Lower lobe of right lung (tissue), 2 donors: ENCODE measurements at regions not wholly inside any gene's neighbourhood (a gene's known extent, or its start where the extent isn't known, plus 50 kb on each side); places are given as distances from the start of the nearest gene placed in this dataset.

Experiments
- ATAC-seq, 2 donors: fragments of 200-7000 bp; cut with Tn5 transposase; one replicate each; pipeline ENCODE4 v1.9.1; 2020 to 2022; ENCODE audit warnings: mild to moderate bottlenecking in 2 of 2, moderate library complexity in 2 of 2
- DNase-seq: peaks from one replicate; pipeline ENCODE4 v3.0.0-alpha.2; 2020
- H3K27ac ChIP-seq: fragments of 200-600 bp; one replicate; pipeline ENCODE4 v1.8.0; 2022
- H3K27me3 ChIP-seq: fragments of 200-600 bp; one replicate; pipeline ENCODE4 v1.8.0; 2022; ENCODE audit warnings: low read depth
- H3K36me3 ChIP-seq: fragments of 200-600 bp; one replicate; pipeline ENCODE4 v1.8.0; 2022; ENCODE audit warnings: mild to moderate bottlenecking
- H3K4me1 ChIP-seq: fragments of 200-600 bp; one replicate; pipeline ENCODE4 v1.8.0; 2022
- H3K4me3 ChIP-seq: fragments of 200-600 bp; one replicate; pipeline ENCODE4 v1.8.0; 2022; ENCODE audit warnings: mild to moderate bottlenecking
- H3K9me3 ChIP-seq: fragments of 200-600 bp; one replicate; pipeline ENCODE4 v1.8.0; 2022
- intact Hi-C: fragments of 100-400 bp; cut with DNase I; formaldehyde crosslinking; loops from one replicate; pipeline ENCODE4 v1.11.0; 2022
- TF ChIP-seq, protein P1 (sequence below): fragments of 200-600 bp; IDR thresholded peaks from one replicate; pipeline ENCODE4 v1.8.0; 2022; ENCODE audit warnings: antibody characterized with exemption, mild to moderate bottlenecking
- donor health status: DM: no; HTN: yes; CAD: no; lungs with severe emphysema.

GRCh38 chr1:199357599-199357998 is 669.9 kb upstream of the NR5A2 start:
- TF ChIP-seq, protein P1, sequence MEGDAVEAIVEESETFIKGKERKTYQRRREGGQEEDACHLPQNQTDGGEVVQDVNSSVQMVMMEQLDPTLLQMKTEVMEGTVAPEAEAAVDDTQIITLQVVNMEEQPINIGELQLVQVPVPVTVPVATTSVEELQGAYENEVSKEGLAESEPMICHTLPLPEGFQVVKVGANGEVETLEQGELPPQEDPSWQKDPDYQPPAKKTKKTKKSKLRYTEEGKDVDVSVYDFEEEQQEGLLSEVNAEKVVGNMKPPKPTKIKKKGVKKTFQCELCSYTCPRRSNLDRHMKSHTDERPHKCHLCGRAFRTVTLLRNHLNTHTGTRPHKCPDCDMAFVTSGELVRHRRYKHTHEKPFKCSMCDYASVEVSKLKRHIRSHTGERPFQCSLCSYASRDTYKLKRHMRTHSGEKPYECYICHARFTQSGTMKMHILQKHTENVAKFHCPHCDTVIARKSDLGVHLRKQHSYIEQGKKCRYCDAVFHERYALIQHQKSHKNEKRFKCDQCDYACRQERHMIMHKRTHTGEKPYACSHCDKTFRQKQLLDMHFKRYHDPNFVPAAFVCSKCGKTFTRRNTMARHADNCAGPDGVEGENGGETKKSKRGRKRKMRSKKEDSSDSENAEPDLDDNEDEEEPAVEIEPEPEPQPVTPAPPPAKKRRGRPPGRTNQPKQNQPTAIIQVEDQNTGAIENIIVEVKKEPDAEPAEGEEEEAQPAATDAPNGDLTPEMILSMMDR, result no peak
- no peak overlapping the region for H3K27ac ChIP-seq
- H3K4me3 ChIP-seq, result no peak overlapping the region
- no peaks in the 10 kb centered on the region for H3K9me3 ChIP-seq
- no peaks in the 10 kb centered on the region for H3K36me3 ChIP-seq
- intact Hi-C loops, result no loop called here
- ATAC-seq (no peak), DNase-seq (no peak)
- no peaks in the 10 kb centered on the region for H3K4me1 ChIP-seq
- H3K27me3 ChIP-seq, result no peaks in the 10 kb centered on the region

- Histone ChIP-seq H3K27ac (no peak overlapping the region), H3K4me1 (no peaks in the 10 kb centered on the region), H3K9me3 (no peaks in the 10 kb centered on the region), H3K4me3 (no peak overlapping the region), H3K27me3 (no peaks in the 10 kb centered on the region), H3K36me3 (no peaks in the 10 kb centered on the region)
- intact Hi-C loops, result no loop called here
- ATAC-seq (no peak), DNase-seq (no peak)
- TF ChIP-seq, protein P1, result no peak
These were observed 664.5 kb upstream of the NR5A2 start for GRCh38 chr1:199362996-199363395.

- Histone ChIP-seq H3K27ac (no peak overlapping the region), H3K4me3 (no peak overlapping the region), H3K27me3 (no peaks in the 10 kb centered on the region), H3K36me3 (no peaks in the 10 kb centered on the region), H3K9me3 (peaks cover 7% of the 10 kb centered on the region), H3K4me1 (no peaks in the 10 kb centered on the region)
- intact Hi-C loops, result no loop called here
- ATAC-seq (no peak), DNase-seq (no peak)
- TF ChIP-seq, protein P1, result no peak
These were observed 654.4 kb upstream of the NR5A2 start for GRCh38 chr1:199373139-199373538.

GRCh38 chr1:199377211-199377610 is 650.3 kb upstream of the NR5A2 start:
- intact Hi-C loops, result no loop called here
- no peaks in the 10 kb centered on the region for H3K4me1 ChIP-seq
- H3K9me3 ChIP-seq, result peaks cover 7% of the 10 kb centered on the region
- no peaks in the 10 kb centered on the region for H3K27me3 ChIP-seq
- DNase-seq (no peak), ATAC-seq (no peak)
- TF ChIP-seq, protein P1, result no peak
- no peak overlapping the region for H3K27ac ChIP-seq
- no peaks in the 10 kb centered on the region for H3K36me3 ChIP-seq
- H3K4me3 ChIP-seq, result no peak overlapping the region

DNA sequence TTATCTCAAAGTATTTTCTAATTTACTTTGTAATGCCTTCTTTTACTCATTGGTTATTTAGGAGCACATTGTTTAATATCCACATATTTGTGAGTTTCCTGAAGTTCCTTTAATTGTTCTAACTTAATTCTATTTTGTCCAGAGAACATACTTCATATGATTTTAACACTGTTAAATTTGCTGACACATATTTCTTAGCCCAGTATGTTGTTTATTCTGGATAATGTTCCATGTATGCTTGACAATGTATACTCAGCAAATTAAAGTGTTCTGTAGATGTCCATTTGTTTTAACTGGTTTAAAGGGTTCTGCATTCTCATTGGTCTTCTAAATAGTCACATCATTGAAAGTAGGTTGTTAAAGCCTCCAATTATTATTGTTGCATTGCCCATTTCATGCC is 643.7 kb upstream of the NR5A2 start:
- Histone ChIP-seq H3K9me3 (no peaks in the 10 kb centered on the region), H3K36me3 (no peaks in the 10 kb centered on the region), H3K27ac (no peak overlapping the region), H3K4me3 (no peak overlapping the region), H3K27me3 (no peaks in the 10 kb centered on the region), H3K4me1 (no peaks in the 10 kb centered on the region)
- TF ChIP-seq, protein P1, result no peak
- ATAC-seq (no peak), DNase-seq (no peak)
- intact Hi-C loops, result no loop called here

- ATAC-seq (no peak), DNase-seq (no peak)
- Histone ChIP-seq H3K4me1 (no peaks in the 10 kb centered on the region), H3K27me3 (no peaks in the 10 kb centered on the region), H3K9me3 (no peaks in the 10 kb centered on the region), H3K36me3 (no peaks in the 10 kb centered on the region), H3K4me3 (no peak overlapping the region), H3K27ac (no peak overlapping the region)
- intact Hi-C loops, result no loop called here
- TF ChIP-seq, protein P1, result no peak
These were observed 632.7 kb upstream of the NR5A2 start for GRCh38 chr1:199394856-199395255.
